Calu3 (cell line): ENCODE measurements at regions not wholly inside any gene's neighbourhood (a gene's known extent, or its start where the extent isn't known, plus 50 kb on each side); places are given as distances from the start of the nearest gene placed in this dataset.

Experiments
- BruUV-seq: library from RNA; stranded (reverse); fragments of 400-500 nt; replicated peaks from 2 replicates; lab custom pipeline; 2021; lab: Mats Ljungman, UMichigan
- CTCF ChIA-PET: fragments of 300-600 bp; sonication (Branson Sonifier 250); formaldehyde crosslinking; loops from one replicate; lab custom pipeline; 2022; ENCODE audit warnings: antibody characterized with exemption; lab: Charles Lee
- DNase-seq: peaks from one replicate; pipeline ENCODE4 v3.0.0; 2022
- H3K27ac Mint-ChIP-seq: one replicate; pipeline ENCODE4 v1.8.0; 2022; ENCODE audit warnings: mixed read lengths; ENCODE audit not compliant: unreplicated experiment
- H3K27me3 Mint-ChIP-seq: one replicate; pipeline ENCODE4 v1.8.0; 2022; ENCODE audit warnings: mixed read lengths; ENCODE audit not compliant: unreplicated experiment
- H3K36me3 Mint-ChIP-seq: one replicate; pipeline ENCODE4 v1.8.0; 2022; ENCODE audit warnings: mild to moderate bottlenecking, moderate library complexity, mixed read lengths; ENCODE audit not compliant: insufficient read depth, unreplicated experiment
- H3K4me1 Mint-ChIP-seq: one replicate; pipeline ENCODE4 v1.8.0; 2022; ENCODE audit warnings: mild to moderate bottlenecking, low read depth, mixed read lengths; ENCODE audit not compliant: unreplicated experiment
- H3K4me3 Mint-ChIP-seq: one replicate; pipeline ENCODE4 v1.8.0; 2022; ENCODE audit warnings: mild to moderate bottlenecking, low read depth, moderate library complexity, mixed read lengths; ENCODE audit not compliant: unreplicated experiment
- H3K9me3 Mint-ChIP-seq: one replicate; pipeline ENCODE4 v1.8.0; 2022; ENCODE audit warnings: low read depth, mixed read lengths; ENCODE audit not compliant: unreplicated experiment
- intact Hi-C: fragments of 100-400 bp; cut with micrococcal nuclease; formaldehyde crosslinking; loops from one replicate; pipeline ENCODE4 v1.10.0; 2022; ENCODE audit not compliant: unreplicated experiment
- TF ChIP-seq, protein P1 (sequence below): fragments of 200-600 bp; IDR thresholded peaks from one replicate; pipeline ENCODE4 v1.8.0; 2022; ENCODE audit warnings: antibody characterized with exemption; ENCODE audit not compliant: unreplicated experiment

DNA sequence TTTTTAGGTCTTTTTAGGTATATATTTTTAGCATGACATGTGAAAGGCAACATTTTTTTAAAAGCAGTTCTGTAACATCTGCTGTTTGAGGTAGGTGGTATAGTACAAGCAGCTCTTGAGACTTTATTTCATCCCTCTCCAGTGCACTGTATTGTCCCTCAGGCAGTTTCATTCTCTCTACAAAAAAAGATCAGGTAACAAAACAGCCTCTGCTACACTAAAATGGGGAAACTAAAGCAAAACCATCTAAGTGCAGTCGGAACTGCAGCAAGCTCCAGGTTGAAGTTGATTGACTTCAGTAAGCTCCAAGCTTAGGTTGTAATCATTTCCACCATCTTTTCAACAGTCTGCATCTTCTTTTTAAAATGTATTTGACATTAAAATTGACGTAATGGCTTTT lies 195.6 kb downstream of the DEPDC1B start:
- no peaks in the 10 kb centered on the region for H3K27me3 Mint-ChIP-seq
- H3K4me1 Mint-ChIP-seq = no peaks in the 10 kb centered on the region
- TF ChIP-seq, protein P1, sequence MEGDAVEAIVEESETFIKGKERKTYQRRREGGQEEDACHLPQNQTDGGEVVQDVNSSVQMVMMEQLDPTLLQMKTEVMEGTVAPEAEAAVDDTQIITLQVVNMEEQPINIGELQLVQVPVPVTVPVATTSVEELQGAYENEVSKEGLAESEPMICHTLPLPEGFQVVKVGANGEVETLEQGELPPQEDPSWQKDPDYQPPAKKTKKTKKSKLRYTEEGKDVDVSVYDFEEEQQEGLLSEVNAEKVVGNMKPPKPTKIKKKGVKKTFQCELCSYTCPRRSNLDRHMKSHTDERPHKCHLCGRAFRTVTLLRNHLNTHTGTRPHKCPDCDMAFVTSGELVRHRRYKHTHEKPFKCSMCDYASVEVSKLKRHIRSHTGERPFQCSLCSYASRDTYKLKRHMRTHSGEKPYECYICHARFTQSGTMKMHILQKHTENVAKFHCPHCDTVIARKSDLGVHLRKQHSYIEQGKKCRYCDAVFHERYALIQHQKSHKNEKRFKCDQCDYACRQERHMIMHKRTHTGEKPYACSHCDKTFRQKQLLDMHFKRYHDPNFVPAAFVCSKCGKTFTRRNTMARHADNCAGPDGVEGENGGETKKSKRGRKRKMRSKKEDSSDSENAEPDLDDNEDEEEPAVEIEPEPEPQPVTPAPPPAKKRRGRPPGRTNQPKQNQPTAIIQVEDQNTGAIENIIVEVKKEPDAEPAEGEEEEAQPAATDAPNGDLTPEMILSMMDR = no peak
- H3K4me3 Mint-ChIP-seq = no peak overlapping the region
- H3K27ac Mint-ChIP-seq = no peak overlapping the region
- CTCF ChIA-PET = no interaction called here
- intact Hi-C loops = no loop called here
- no peak for DNase-seq
- H3K36me3 Mint-ChIP-seq = no peaks in the 10 kb centered on the region
- no peaks in the 10 kb centered on the region for H3K9me3 Mint-ChIP-seq
- no TSS peak for BruUV-seq

DNA sequence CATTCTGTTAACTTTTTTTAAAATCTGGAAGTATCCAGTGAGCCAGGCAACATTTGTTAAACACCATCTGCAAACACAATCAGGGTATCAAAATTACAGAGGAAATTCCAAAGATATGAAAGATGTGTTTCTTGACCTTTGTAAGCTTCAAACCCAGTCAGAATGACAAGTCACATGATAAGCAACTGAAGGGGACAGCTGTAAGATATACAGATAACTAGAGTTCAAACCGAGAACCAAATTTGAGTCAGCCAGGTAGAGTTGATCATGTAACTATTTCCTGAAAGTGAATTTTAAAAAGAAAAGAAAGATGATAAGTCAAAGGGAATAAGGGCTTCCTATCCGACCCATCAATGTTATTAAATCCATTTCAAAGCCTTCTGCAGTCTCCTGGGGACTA lies 196.2 kb downstream of the DEPDC1B start:
- TF ChIP-seq, protein P1 = no peak
- H3K27me3 Mint-ChIP-seq = no peaks in the 10 kb centered on the region
- CTCF ChIA-PET = no interaction called here
- no peaks in the 10 kb centered on the region for H3K9me3 Mint-ChIP-seq
- H3K27ac Mint-ChIP-seq = no peak overlapping the region
- no peaks in the 10 kb centered on the region for H3K36me3 Mint-ChIP-seq
- H3K4me1 Mint-ChIP-seq = no peaks in the 10 kb centered on the region
- intact Hi-C loops = no loop called here
- BruUV-seq = no TSS peak
- H3K4me3 Mint-ChIP-seq = no peak overlapping the region
- DNase-seq = no peak

- TF ChIP-seq, protein P1 = no peak
- Mint-ChIP-seq H3K36me3 (no peaks in the 10 kb centered on the region), H3K27ac (no peak overlapping the region), H3K4me3 (no peak overlapping the region), H3K27me3 (no peaks in the 10 kb centered on the region), H3K9me3 (no peaks in the 10 kb centered on the region), H3K4me1 (no peaks in the 10 kb centered on the region)
- CTCF ChIA-PET = no interaction called here
- intact Hi-C loops = no loop called here
- DNase-seq = no peak
- BruUV-seq = no TSS peak
Measured at GRCh38 chr5:60497706-60498500, 202.1 kb downstream of the DEPDC1B start.

GRCh38 chr5:60495644-60496520 lies 204.1 kb downstream of the DEPDC1B start:
- intact Hi-C loops = no loop called here
- no TSS peak for BruUV-seq
- Mint-ChIP-seq H3K36me3 (no peaks in the 10 kb centered on the region), H3K4me1 (no peaks in the 10 kb centered on the region), H3K9me3 (no peaks in the 10 kb centered on the region), H3K27ac (no peak overlapping the region), H3K27me3 (no peaks in the 10 kb centered on the region), H3K4me3 (no peak overlapping the region)
- DNase-seq = no peak
- CTCF ChIA-PET = no interaction called here
- TF ChIP-seq, protein P1 = no peak
